Osteocyte (in vitro differentiated cells): ENCODE measurements at regions not wholly inside any gene's neighbourhood (a gene's known extent, or its start where the extent isn't known, plus 50 kb on each side); places are given as distances from the start of the nearest gene placed in this dataset.

Source experiments
- DNase-seq: peaks from one replicate; pipeline ENCODE4 v3.0.0; 2021; ENCODE audit warnings: mixed read lengths; ENCODE audit not compliant: unreplicated experiment; ENCODE audit errors: extremely low spot score
- H3K27ac Mint-ChIP-seq: one replicate; pipeline ENCODE4 v1.8.0; 2021; ENCODE audit warnings: mild to moderate bottlenecking, mixed read lengths; ENCODE audit not compliant: unreplicated experiment
- H3K27me3 Mint-ChIP-seq: one replicate; pipeline ENCODE4 v1.8.0; 2021; ENCODE audit warnings: mixed read lengths; ENCODE audit not compliant: unreplicated experiment
- H3K36me3 Mint-ChIP-seq: one replicate; pipeline ENCODE4 v1.8.0; 2021; ENCODE audit warnings: mixed read lengths; ENCODE audit not compliant: unreplicated experiment
- H3K4me1 Mint-ChIP-seq: one replicate; pipeline ENCODE4 v1.8.0; 2021; ENCODE audit warnings: mixed read lengths; ENCODE audit not compliant: unreplicated experiment
- H3K4me3 Mint-ChIP-seq: one replicate; pipeline ENCODE4 v1.8.0; 2021; ENCODE audit warnings: mild to moderate bottlenecking, moderate library complexity, mixed read lengths; ENCODE audit not compliant: unreplicated experiment
- H3K9me3 Mint-ChIP-seq: one replicate; pipeline ENCODE4 v1.8.0; 2021; ENCODE audit warnings: mixed read lengths; ENCODE audit not compliant: unreplicated experiment
- CTCF ChIP-seq: fragments of 200-600 bp; sonication (generic); IDR thresholded peaks from 2 replicates; pipeline ENCODE4 v1.5.0; 2021; ENCODE audit warnings: antibody characterized with exemption, mild to moderate bottlenecking, moderate library complexity

GRCh38 chr5:57581772-57582171, 99.2 kb upstream of the ACTBL2 start:
- H3K36me3 Mint-ChIP-seq: no peaks in the 10 kb centered on the region
- no peak for TF ChIP-seq CTCF
- H3K9me3 Mint-ChIP-seq: no peaks in the 10 kb centered on the region
- peaks cover 19% of the 10 kb centered on the region for H3K27me3 Mint-ChIP-seq
- H3K4me1 Mint-ChIP-seq: no peaks in the 10 kb centered on the region
- no peak for DNase-seq
- no peak overlapping the region for H3K4me3 Mint-ChIP-seq
- H3K27ac Mint-ChIP-seq: no peak overlapping the region

GRCh38 chr5:57581222-57581621, 98.6 kb upstream of the ACTBL2 start:
- H3K4me3 Mint-ChIP-seq: no peak overlapping the region
- no peak for TF ChIP-seq CTCF
- no peaks in the 10 kb centered on the region for H3K9me3 Mint-ChIP-seq
- peaks cover 17% of the 10 kb centered on the region for H3K27me3 Mint-ChIP-seq
- H3K27ac Mint-ChIP-seq: no peak overlapping the region
- no peak for DNase-seq
- H3K4me1 Mint-ChIP-seq: no peaks in the 10 kb centered on the region
- H3K36me3 Mint-ChIP-seq: no peaks in the 10 kb centered on the region

- no peaks in the 10 kb centered on the region for H3K9me3 Mint-ChIP-seq
- no peaks in the 10 kb centered on the region for H3K4me1 Mint-ChIP-seq
- H3K27me3 Mint-ChIP-seq: peaks cover 18% of the 10 kb centered on the region
- no peak for DNase-seq
- TF ChIP-seq CTCF: no peak
- H3K4me3 Mint-ChIP-seq: no peak overlapping the region
- H3K36me3 Mint-ChIP-seq: no peaks in the 10 kb centered on the region
- no peak overlapping the region for H3K27ac Mint-ChIP-seq
Measured at GRCh38 chr5:57577432-57578175, 95.0 kb upstream of the ACTBL2 start.

DNA sequence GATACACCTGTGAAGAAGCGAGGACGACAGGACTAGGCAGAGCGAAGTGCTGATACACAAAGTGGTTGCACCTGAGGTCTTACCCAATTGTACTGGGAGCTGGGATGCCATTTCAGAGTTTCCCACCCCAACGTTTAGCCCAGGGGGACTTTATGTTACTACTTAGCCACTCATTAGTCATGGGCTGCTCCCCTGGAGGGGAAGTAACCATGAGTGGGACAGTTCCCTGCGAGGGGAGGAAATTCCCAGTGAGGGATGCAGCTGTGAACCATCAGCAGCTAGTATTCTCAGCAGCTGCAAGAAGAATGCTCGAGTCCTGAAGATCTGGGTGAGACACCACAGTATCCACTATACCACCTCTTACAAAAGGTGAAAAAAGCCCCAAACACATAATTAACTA, 93.7 kb upstream of the ACTBL2 start:
- Mint-ChIP-seq H3K4me1 (no peaks in the 10 kb centered on the region), H3K9me3 (no peaks in the 10 kb centered on the region), H3K27me3 (peaks cover 22% of the 10 kb centered on the region), H3K4me3 (no peak overlapping the region), H3K36me3 (no peaks in the 10 kb centered on the region), H3K27ac (no peak overlapping the region)
- DNase-seq: no peak
- TF ChIP-seq CTCF: no peak

DNA sequence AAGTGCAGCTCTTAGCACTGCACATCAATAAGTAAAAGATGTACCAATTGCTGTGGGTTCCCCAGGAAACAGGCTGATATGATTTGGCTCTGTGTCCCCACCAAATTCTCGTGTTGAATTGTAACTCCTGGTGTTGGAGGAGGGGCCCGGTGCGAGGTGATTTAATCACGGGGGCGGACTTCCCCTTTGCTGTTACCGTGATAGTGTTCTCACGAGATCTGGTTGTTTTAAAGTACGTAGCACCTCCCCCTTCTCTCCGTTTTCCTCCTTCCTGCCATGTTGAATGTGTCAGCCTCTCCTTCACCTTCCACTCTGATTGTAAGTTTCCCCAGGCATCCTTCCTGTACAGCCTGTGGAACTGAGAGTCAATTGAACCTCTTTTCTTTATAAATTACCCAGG, 93.2 kb upstream of the ACTBL2 start:
- no peaks in the 10 kb centered on the region for H3K4me1 Mint-ChIP-seq
- H3K9me3 Mint-ChIP-seq: no peaks in the 10 kb centered on the region
- no peaks in the 10 kb centered on the region for H3K36me3 Mint-ChIP-seq
- no peak overlapping the region for H3K27ac Mint-ChIP-seq
- H3K4me3 Mint-ChIP-seq: no peak overlapping the region
- H3K27me3 Mint-ChIP-seq: peaks cover 22% of the 10 kb centered on the region
- no peak for DNase-seq
- TF ChIP-seq CTCF: no peak
